GM21723 (cell line): ENCODE measurements at regions not wholly inside any gene's neighbourhood (a gene's known extent, or its start where the extent isn't known, plus 50 kb on each side); places are given as distances from the start of the nearest gene placed in this dataset.

Experiments used
- ATAC-seq: cut with Tn5 transposase; IDR thresholded peaks from one replicate; pipeline ENCODE4 v1.9.1; 2021; ENCODE audit warnings: mild to moderate bottlenecking, moderate library complexity; ENCODE audit not compliant: unreplicated experiment

- peak; percentile 97 for ATAC-seq
Observed at GRCh38 chr16:79770244-79771064, 169.9 kb upstream of the MAF start.

GRCh38 chr16:79769928-79770243, 169.3 kb upstream of the MAF start:
- ATAC-seq, result no peak

GRCh38 chr16:79769270-79769927, 168.9 kb upstream of the MAF start:
- ATAC-seq, result no peak

GRCh38 chr16:79768276-79768970, 167.9 kb upstream of the MAF start:
- ATAC-seq, result no peak

- ATAC-seq, result no peak
Observed at GRCh38 chr16:79767421-79768275, 167.1 kb upstream of the MAF start.

GRCh38 chr16:79765901-79766394, 165.4 kb upstream of the MAF start:
- ATAC-seq, result no peak

GRCh38 chr16:79765431-79765830, 164.9 kb upstream of the MAF start:
- ATAC-seq, result no peak

- ATAC-seq, result no peak
Observed at GRCh38 chr16:79764415-79765110, 164.0 kb upstream of the MAF start.

- no peak for ATAC-seq
Observed at GRCh38 chr16:79762217-79762616, 161.7 kb upstream of the MAF start.

- ATAC-seq, result no peak
Observed at GRCh38 chr16:79758615-79759346, 158.2 kb upstream of the MAF start.

- ATAC-seq, result no peak
Observed at GRCh38 chr16:79757968-79758367, 157.4 kb upstream of the MAF start.

- no peak for ATAC-seq
Observed at GRCh38 chr16:79757163-79757562, 156.6 kb upstream of the MAF start.

GRCh38 chr16:79756571-79756970, 156.0 kb upstream of the MAF start:
- no peak for ATAC-seq

GRCh38 chr16:79754501-79754900, 154.0 kb upstream of the MAF start:
- ATAC-seq, result no peak

GRCh38 chr16:79754081-79754480, 153.5 kb upstream of the MAF start:
- ATAC-seq, result no peak

- no peak for ATAC-seq
Observed at GRCh38 chr16:79753286-79753685, 152.7 kb upstream of the MAF start.

- ATAC-seq, result no peak
Observed at GRCh38 chr16:79752396-79752795, 151.9 kb upstream of the MAF start.

GRCh38 chr16:79751471-79752184, 151.1 kb upstream of the MAF start:
- ATAC-seq, result no peak

GRCh38 chr16:79750311-79750710, 149.8 kb upstream of the MAF start:
- no peak for ATAC-seq
